HepG2 (cell line): ENCODE measurements at regions not wholly inside any gene's neighbourhood (a gene's known extent, or its start where the extent isn't known, plus 50 kb on each side); places are given as distances from the start of the nearest gene placed in this dataset.

Experiments
- EP300 ChIP-seq, 3 experiments: sonication (generic) in 1 of 3; formaldehyde crosslinking in 1 of 3; IDR thresholded peaks; 2 replicates each; pipeline versions ENCODE4 v1.5.1 to v1.6.1; 2011 to 2020; ENCODE audit warnings: low read depth in 2 of 3, low read length in 2 of 3, borderline replicate concordance in 1 of 3, improper control_type of control experiment in 1 of 3, mild to moderate bottlenecking in 1 of 3, missing genetic modification reagents in 1 of 3, moderate library complexity in 1 of 3
- GABPA ChIP-seq, 2 experiments: IDR thresholded peaks; 2 replicates each; pipeline ENCODE4 v1.6.1; 2011 to 2016; ENCODE audit warnings: low read depth in 2 of 2, low read length in 1 of 2, missing biosample characterization in 1 of 2, missing genetic modification characterization in 1 of 2
- POLR2AphosphoS5 ChIP-seq: IDR thresholded peaks from 2 replicates; pipeline ENCODE4 v1.6.1; 2012; ENCODE audit warnings: low read depth, low read length
- TEAD2 ChIP-seq: sonication (generic); formaldehyde crosslinking; IDR thresholded peaks from 2 replicates; pipeline ENCODE4 v1.9.0; 2021; ENCODE audit warnings: missing genetic modification reagents
- TF ChIP-seq, protein P1 (sequence below), 2 experiments: IDR thresholded peaks; 2 replicates each; pipeline ENCODE4 v1.6.1; 2011 to 2012; ENCODE audit warnings: low read length in 2 of 2, borderline replicate concordance in 1 of 2, low read depth in 1 of 2, mild to moderate bottlenecking in 1 of 2, moderate library complexity in 1 of 2
- TF ChIP-seq, protein P2 (sequence below): sonication (generic); formaldehyde crosslinking; IDR thresholded peaks from 2 replicates; pipeline ENCODE4 v1.8.1; 2023; ENCODE audit warnings: mild to moderate bottlenecking, missing genetic modification reagents
- TF ChIP-seq, protein P3 (sequence below): sonication (generic); formaldehyde crosslinking; IDR thresholded peaks from 2 replicates; pipeline ENCODE4 v1.5.0; 2020; ENCODE audit warnings: mild to moderate bottlenecking, missing genetic modification reagents, moderate library complexity
- TF ChIP-seq, protein P4 (sequence below): IDR thresholded peaks from 2 replicates; pipeline ENCODE4 v1.6.1; 2016; ENCODE audit warnings: low read depth

GRCh38 chr13:105908586-105908985 is 626.9 kb downstream of the EFNB2 start:
- TF ChIP-seq, protein P1, sequence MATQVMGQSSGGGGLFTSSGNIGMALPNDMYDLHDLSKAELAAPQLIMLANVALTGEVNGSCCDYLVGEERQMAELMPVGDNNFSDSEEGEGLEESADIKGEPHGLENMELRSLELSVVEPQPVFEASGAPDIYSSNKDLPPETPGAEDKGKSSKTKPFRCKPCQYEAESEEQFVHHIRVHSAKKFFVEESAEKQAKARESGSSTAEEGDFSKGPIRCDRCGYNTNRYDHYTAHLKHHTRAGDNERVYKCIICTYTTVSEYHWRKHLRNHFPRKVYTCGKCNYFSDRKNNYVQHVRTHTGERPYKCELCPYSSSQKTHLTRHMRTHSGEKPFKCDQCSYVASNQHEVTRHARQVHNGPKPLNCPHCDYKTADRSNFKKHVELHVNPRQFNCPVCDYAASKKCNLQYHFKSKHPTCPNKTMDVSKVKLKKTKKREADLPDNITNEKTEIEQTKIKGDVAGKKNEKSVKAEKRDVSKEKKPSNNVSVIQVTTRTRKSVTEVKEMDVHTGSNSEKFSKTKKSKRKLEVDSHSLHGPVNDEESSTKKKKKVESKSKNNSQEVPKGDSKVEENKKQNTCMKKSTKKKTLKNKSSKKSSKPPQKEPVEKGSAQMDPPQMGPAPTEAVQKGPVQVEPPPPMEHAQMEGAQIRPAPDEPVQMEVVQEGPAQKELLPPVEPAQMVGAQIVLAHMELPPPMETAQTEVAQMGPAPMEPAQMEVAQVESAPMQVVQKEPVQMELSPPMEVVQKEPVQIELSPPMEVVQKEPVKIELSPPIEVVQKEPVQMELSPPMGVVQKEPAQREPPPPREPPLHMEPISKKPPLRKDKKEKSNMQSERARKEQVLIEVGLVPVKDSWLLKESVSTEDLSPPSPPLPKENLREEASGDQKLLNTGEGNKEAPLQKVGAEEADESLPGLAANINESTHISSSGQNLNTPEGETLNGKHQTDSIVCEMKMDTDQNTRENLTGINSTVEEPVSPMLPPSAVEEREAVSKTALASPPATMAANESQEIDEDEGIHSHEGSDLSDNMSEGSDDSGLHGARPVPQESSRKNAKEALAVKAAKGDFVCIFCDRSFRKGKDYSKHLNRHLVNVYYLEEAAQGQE (IDR thresholded peaks at IDR 0.05; ENCODE audit: borderline replicate concordance in 1 of 2, low read depth in 1 of 2, low read length in 2 of 2), result no peak
- TF ChIP-seq POLR2AphosphoS5 (no peak), EP300 (IDR thresholded peaks at IDR 0.05; ENCODE audit: low read depth in 2 of 2, low read length in 2 of 2) (no peak), EP300 (CRISPR knock-in tag; IDR thresholded peaks at IDR 0.05; ENCODE audit: borderline replicate concordance) (no peak), GABPA (IDR thresholded peaks at IDR 0.05; ENCODE audit: low read depth, low read length) (no peak), GABPA (CRISPR knock-in tag; IDR thresholded peaks at IDR 0.05; ENCODE audit: low read depth) (no peak), TEAD2 (CRISPR knock-in tag) (no peak)
- TF ChIP-seq, protein P2, sequence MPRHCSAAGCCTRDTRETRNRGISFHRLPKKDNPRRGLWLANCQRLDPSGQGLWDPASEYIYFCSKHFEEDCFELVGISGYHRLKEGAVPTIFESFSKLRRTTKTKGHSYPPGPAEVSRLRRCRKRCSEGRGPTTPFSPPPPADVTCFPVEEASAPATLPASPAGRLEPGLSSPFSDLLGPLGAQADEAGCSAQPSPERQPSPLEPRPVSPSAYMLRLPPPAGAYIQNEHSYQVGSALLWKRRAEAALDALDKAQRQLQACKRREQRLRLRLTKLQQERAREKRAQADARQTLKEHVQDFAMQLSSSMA (CRISPR knock-in tag), result no peak
- TF ChIP-seq, protein P3, sequence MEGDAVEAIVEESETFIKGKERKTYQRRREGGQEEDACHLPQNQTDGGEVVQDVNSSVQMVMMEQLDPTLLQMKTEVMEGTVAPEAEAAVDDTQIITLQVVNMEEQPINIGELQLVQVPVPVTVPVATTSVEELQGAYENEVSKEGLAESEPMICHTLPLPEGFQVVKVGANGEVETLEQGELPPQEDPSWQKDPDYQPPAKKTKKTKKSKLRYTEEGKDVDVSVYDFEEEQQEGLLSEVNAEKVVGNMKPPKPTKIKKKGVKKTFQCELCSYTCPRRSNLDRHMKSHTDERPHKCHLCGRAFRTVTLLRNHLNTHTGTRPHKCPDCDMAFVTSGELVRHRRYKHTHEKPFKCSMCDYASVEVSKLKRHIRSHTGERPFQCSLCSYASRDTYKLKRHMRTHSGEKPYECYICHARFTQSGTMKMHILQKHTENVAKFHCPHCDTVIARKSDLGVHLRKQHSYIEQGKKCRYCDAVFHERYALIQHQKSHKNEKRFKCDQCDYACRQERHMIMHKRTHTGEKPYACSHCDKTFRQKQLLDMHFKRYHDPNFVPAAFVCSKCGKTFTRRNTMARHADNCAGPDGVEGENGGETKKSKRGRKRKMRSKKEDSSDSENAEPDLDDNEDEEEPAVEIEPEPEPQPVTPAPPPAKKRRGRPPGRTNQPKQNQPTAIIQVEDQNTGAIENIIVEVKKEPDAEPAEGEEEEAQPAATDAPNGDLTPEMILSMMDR (CRISPR knock-in tag), result no peak
- TF ChIP-seq, protein P4, sequence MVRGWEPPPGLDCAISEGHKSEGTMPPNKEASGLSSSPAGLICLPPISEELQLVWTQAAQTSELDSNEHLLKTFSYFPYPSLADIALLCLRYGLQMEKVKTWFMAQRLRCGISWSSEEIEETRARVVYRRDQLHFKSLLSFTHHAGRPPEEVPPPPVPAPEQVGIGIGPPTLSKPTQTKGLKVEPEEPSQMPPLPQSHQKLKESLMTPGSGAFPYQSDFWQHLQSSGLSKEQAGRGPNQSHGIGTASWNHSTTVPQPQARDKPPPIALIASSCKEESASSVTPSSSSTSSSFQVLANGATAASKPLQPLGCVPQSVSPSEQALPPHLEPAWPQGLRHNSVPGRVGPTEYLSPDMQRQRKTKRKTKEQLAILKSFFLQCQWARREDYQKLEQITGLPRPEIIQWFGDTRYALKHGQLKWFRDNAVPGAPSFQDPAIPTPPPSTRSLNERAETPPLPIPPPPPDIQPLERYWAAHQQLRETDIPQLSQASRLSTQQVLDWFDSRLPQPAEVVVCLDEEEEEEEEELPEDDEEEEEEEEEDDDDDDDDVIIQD (CRISPR knock-in tag), result no peak
